Smooth muscle cell (in vitro differentiated cells): ENCODE measurements at regions not wholly inside any gene's neighbourhood (a gene's known extent, or its start where the extent isn't known, plus 50 kb on each side); places are given as distances from the start of the nearest gene placed in this dataset.
A peak's percentile ranks its signal among the peaks of the same experiment; 100 is the strongest.

Source experiments
- DNase-seq: peaks from one replicate; lab custom pipeline; 2025; ENCODE audit not compliant: unreplicated experiment; lab: John Stamatoyannopoulos, UW
- H2AFZ ChIP-seq: fragments of 200-600 bp; sonication (generic); 2 replicates; pipeline ENCODE4 v1.6.0; 2016; ENCODE audit warnings: antibody characterized with exemption, low read depth, mild to moderate bottlenecking
- H3F3A ChIP-seq: fragments of 200-600 bp; sonication (generic); 2 replicates; pipeline ENCODE4 v1.6.0; 2017; ENCODE audit warnings: antibody characterized with exemption, low read depth
- H3K27ac ChIP-seq: fragments of 200-600 bp; sonication (generic); 2 replicates; pipeline ENCODE4 v1.5.1; 2016; ENCODE audit warnings: low read depth, mild to moderate bottlenecking
- H3K27me3 ChIP-seq: fragments of 200-600 bp; sonication (generic); 2 replicates; pipeline ENCODE4 v1.6.1; 2016; ENCODE audit warnings: low read depth, mild to moderate bottlenecking
- H3K36me3 ChIP-seq: fragments of 200-600 bp; sonication (generic); 2 replicates; pipeline ENCODE4 v1.5.1; 2016; ENCODE audit warnings: low read depth
- H3K4me1 ChIP-seq: fragments of 200-600 bp; sonication (generic); 2 replicates; pipeline ENCODE4 v1.5.1; 2016; ENCODE audit warnings: low read depth
- H3K4me2 ChIP-seq: fragments of 200-600 bp; sonication (generic); 2 replicates; pipeline ENCODE4 v1.6.0; 2016; ENCODE audit warnings: mild to moderate bottlenecking
- H3K4me3 ChIP-seq: fragments of 200-600 bp; sonication (generic); 2 replicates; pipeline ENCODE4 v1.5.1; 2016; ENCODE audit warnings: mild to moderate bottlenecking
- H3K79me2 ChIP-seq: fragments of 200-600 bp; sonication (generic); 2 replicates; pipeline ENCODE4 v1.6.0; 2016; ENCODE audit warnings: low read depth, mild to moderate bottlenecking
- H3K9ac ChIP-seq: fragments of 200-600 bp; sonication (generic); 2 replicates; pipeline ENCODE4 v1.6.0; 2016; ENCODE audit warnings: low read depth
- H3K9me3 ChIP-seq: fragments of 200-600 bp; sonication (generic); replicated peaks from 2 replicates; pipeline ENCODE4 v1.5.1; 2016; ENCODE audit warnings: low read depth
- H4K20me1 ChIP-seq: fragments of 200-600 bp; sonication (generic); 2 replicates; pipeline ENCODE4 v1.6.0; 2016; ENCODE audit warnings: low read depth
- WGBS: methylation state at CpG from one replicate; pipeline ENCODE4 v1.1.7; 2016; ENCODE audit warnings: low lambda C conversion rate; 5-methylcytosine and 5-hydroxymethylcytosine counted together
- TF ChIP-seq, protein P1 (sequence below): fragments of 200-600 bp; sonication (generic); IDR thresholded peaks from 2 replicates; pipeline ENCODE4 v1.5.1; 2017; ENCODE audit warnings: borderline replicate concordance, mild to moderate bottlenecking, antibody characterized with exemption; ENCODE audit not compliant: insufficient read depth, poor library complexity, severe bottlenecking

DNA sequence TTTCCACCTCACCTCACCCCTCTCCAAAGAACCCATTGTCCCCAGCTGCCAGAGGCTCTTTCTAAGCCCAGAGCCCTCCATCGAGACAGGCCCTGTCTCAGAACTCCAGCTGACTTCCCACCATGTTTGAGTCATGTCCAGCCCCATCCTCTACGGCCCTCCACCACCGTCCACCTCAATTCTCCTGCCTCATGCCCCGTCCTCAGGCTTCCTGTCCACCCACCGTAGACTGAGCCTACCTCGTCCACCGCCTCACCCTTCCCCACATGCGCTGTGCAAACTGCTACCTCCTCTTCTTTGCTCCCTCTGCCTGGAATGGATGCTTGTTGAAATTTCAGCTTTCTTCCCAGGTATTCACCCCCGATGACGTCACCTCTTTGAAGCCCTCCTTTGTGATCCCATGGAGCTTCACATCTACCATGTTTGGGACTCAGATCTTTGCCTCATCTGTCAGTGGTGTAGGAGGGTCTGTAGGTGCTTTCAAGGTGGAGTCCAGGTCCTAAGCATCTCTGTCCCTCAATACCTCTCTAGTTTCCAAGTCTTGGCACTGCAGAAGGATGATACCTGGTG lies 149.0 kb downstream of the MRM1 start:
- no peak overlapping the region for H3K27ac ChIP-seq
- no peak overlapping the region for H3K9ac ChIP-seq
- no peaks in the 10 kb centered on the region for H3F3A ChIP-seq
- H3K4me2 ChIP-seq: no peak overlapping the region
- no peak overlapping the region for H2AFZ ChIP-seq
- no peaks in the 10 kb centered on the region for H3K9me3 ChIP-seq
- H3K4me3 ChIP-seq: no peak overlapping the region
- H4K20me1 ChIP-seq: no peaks in the 10 kb centered on the region
- H3K79me2 ChIP-seq: no peaks in the 10 kb centered on the region
- TF ChIP-seq, protein P1, sequence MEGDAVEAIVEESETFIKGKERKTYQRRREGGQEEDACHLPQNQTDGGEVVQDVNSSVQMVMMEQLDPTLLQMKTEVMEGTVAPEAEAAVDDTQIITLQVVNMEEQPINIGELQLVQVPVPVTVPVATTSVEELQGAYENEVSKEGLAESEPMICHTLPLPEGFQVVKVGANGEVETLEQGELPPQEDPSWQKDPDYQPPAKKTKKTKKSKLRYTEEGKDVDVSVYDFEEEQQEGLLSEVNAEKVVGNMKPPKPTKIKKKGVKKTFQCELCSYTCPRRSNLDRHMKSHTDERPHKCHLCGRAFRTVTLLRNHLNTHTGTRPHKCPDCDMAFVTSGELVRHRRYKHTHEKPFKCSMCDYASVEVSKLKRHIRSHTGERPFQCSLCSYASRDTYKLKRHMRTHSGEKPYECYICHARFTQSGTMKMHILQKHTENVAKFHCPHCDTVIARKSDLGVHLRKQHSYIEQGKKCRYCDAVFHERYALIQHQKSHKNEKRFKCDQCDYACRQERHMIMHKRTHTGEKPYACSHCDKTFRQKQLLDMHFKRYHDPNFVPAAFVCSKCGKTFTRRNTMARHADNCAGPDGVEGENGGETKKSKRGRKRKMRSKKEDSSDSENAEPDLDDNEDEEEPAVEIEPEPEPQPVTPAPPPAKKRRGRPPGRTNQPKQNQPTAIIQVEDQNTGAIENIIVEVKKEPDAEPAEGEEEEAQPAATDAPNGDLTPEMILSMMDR: no peak
- WGBS: 89% methylated on average over 10 of the region's 10 CpGs
- no peaks in the 10 kb centered on the region for H3K4me1 ChIP-seq
- H3K27me3 ChIP-seq: peaks cover 3% of the 10 kb centered on the region
- no peak for DNase-seq
- H3K36me3 ChIP-seq: no peaks in the 10 kb centered on the region

GRCh38 chr17:36752096-36752888 lies 150.9 kb downstream of the MRM1 start:
- no peak overlapping the region for H3K9ac ChIP-seq

GRCh38 chr17:36755586-36755985 lies 154.2 kb downstream of the MRM1 start:
- Histone ChIP-seq H3K9ac (no peak overlapping the region), H3K27me3 (no peaks in the 10 kb centered on the region), H3K4me3 (no peak overlapping the region), H3K79me2 (no peaks in the 10 kb centered on the region), H3K4me2 (no peak overlapping the region), H3K9me3 (no peaks in the 10 kb centered on the region), H2AFZ (no peak overlapping the region), H4K20me1 (no peaks in the 10 kb centered on the region), H3K36me3 (no peaks in the 10 kb centered on the region), H3F3A (no peaks in the 10 kb centered on the region), H3K4me1 (no peaks in the 10 kb centered on the region), H3K27ac (no peak overlapping the region)
- TF ChIP-seq, protein P1: peak; percentile 20
- no peak for DNase-seq
- WGBS: 52% methylated on average over 8 of the region's 10 CpGs

More at GRCh38 chr17:36752096-36752888, 150.9 kb downstream of the MRM1 start:
- Histone ChIP-seq H2AFZ (no peak overlapping the region), H3K4me3 (no peak overlapping the region), H3K4me1 (no peaks in the 10 kb centered on the region), H3K4me2 (no peak overlapping the region), H3K79me2 (no peaks in the 10 kb centered on the region), H3K9me3 (no peaks in the 10 kb centered on the region), H3K27me3 (peaks cover 3% of the 10 kb centered on the region), H3F3A (no peaks in the 10 kb centered on the region), H3K27ac (no peak overlapping the region), H3K36me3 (no peaks in the 10 kb centered on the region), H4K20me1 (no peaks in the 10 kb centered on the region)
- WGBS: 84% methylated on average over 10 of the region's 10 CpGs
- TF ChIP-seq, protein P1: no peak
- DNase-seq: no peak

DNA sequence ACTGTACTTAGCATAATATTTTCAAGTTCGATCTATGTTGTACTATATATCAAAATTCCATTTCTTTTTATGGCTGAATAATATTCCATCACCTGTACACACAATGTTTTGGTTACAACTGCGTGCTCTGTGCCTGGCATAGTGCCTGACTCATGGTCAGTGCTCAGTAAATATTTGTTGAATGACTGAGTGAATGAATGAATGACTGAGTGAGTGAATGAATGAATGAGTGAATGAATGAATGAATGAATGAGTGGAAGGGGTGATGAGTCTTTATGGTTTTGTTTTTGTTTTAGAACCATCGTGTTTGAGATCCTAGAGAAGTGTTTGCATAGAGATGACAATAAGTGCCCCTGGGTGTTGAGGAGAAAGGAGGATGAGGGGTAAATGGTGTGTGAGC lies 155.3 kb downstream of the MRM1 start:
- Histone ChIP-seq H3K27ac (no peak overlapping the region), H3K4me1 (no peaks in the 10 kb centered on the region), H3K9me3 (no peaks in the 10 kb centered on the region), H3K4me3 (no peak overlapping the region), H3K27me3 (no peaks in the 10 kb centered on the region), H3F3A (no peaks in the 10 kb centered on the region), H3K79me2 (no peaks in the 10 kb centered on the region), H3K4me2 (no peak overlapping the region), H3K36me3 (no peaks in the 10 kb centered on the region), H2AFZ (no peak overlapping the region), H3K9ac (no peak overlapping the region), H4K20me1 (no peaks in the 10 kb centered on the region)
- TF ChIP-seq, protein P1: no peak
- no peak for DNase-seq
- 93% methylated on average over 3 of the region's 3 CpGs for WGBS
